WERI-Rb-1 (cell line): ENCODE measurements at regions not wholly inside any gene's neighbourhood (a gene's known extent, or its start where the extent isn't known, plus 50 kb on each side); places are given as distances from the start of the nearest gene placed in this dataset.

ENCODE experiments used
- DNase-seq: peaks from one replicate; pipeline ENCODE4 v3.0.0-alpha.2; 2020
- H3K27ac ChIP-seq: fragments of 250-450 bp; sonication (Bioruptor Pico); 2 replicates; pipeline ENCODE4 v1.5.1; 2020; ENCODE audit warnings: mild to moderate bottlenecking, moderate library complexity
- H3K27me3 ChIP-seq: fragments of 250-450 bp; sonication (Bioruptor Pico); 2 replicates; pipeline ENCODE4 v1.5.1; 2021; ENCODE audit warnings: mild to moderate bottlenecking, low read depth, moderate library complexity; ENCODE audit not compliant: insufficient read depth, severe bottlenecking
- H3K36me3 ChIP-seq: fragments of 250-450 bp; sonication (Bioruptor Pico); 2 replicates; pipeline ENCODE4 v1.5.1; 2020; ENCODE audit warnings: mild to moderate bottlenecking, moderate library complexity
- H3K4me3 ChIP-seq: 2 replicates; pipeline ENCODE4 v1.5.1; 2011; ENCODE audit warnings: low read depth, mild to moderate bottlenecking, control low read depth, low read length
- H3K9me3 ChIP-seq: fragments of 250-450 bp; sonication (Bioruptor Pico); 2 replicates; pipeline ENCODE4 v1.5.1; 2021; ENCODE audit warnings: mild to moderate bottlenecking, moderate library complexity; ENCODE audit not compliant: severe bottlenecking
- TF ChIP-seq, protein P1 (sequence below): IDR thresholded peaks from 2 replicates; pipeline ENCODE4 v1.5.1; 2011; ENCODE audit warnings: low read depth, mild to moderate bottlenecking, control low read depth, inconsistent platforms, low read length

DNA sequence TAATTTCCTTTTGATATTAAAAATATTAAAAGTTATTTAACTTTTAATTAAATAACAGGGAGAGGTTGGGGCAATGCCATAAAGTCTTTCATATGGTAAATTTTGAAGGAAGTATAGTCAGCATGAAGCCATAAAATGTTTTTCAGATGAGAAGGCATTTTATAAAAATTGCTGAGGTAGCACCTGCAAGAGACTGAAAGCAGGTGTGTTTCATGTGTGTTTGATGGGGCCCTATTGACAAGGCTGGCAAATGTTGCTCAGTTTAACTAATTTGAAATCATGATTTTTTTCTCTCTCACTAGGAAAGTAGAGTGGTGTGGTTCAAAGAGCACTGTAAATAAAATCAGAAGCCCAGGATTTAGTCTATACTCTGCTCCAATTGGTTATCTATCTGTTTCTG, 805.8 kb upstream of the C9orf72 start:
- no peak for DNase-seq
- no peak overlapping the region for H3K4me3 ChIP-seq
- no peaks in the 10 kb centered on the region for H3K9me3 ChIP-seq
- TF ChIP-seq, protein P1, sequence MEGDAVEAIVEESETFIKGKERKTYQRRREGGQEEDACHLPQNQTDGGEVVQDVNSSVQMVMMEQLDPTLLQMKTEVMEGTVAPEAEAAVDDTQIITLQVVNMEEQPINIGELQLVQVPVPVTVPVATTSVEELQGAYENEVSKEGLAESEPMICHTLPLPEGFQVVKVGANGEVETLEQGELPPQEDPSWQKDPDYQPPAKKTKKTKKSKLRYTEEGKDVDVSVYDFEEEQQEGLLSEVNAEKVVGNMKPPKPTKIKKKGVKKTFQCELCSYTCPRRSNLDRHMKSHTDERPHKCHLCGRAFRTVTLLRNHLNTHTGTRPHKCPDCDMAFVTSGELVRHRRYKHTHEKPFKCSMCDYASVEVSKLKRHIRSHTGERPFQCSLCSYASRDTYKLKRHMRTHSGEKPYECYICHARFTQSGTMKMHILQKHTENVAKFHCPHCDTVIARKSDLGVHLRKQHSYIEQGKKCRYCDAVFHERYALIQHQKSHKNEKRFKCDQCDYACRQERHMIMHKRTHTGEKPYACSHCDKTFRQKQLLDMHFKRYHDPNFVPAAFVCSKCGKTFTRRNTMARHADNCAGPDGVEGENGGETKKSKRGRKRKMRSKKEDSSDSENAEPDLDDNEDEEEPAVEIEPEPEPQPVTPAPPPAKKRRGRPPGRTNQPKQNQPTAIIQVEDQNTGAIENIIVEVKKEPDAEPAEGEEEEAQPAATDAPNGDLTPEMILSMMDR: no peak
- no peak overlapping the region for H3K27ac ChIP-seq
- H3K27me3 ChIP-seq: no peaks in the 10 kb centered on the region
- H3K36me3 ChIP-seq: no peaks in the 10 kb centered on the region

DNA sequence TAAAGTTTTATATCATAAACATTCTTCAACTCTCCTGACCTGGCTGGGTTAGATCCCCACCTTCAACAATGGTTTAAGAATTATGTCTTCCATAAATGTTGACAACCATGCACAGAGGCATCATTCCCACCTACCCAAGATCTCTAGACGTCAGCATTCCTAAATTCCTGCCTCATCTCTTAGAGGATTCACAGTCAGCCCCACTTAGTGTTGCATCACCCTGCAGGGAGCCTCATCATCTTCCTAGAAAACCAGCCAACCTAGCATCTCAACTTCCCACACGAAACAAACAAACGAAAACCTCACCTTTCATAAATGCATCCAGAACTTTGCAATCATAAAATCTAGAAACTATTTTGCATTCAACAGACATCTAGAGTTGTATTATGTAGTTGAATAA, 816.1 kb upstream of the C9orf72 start:
- H3K27ac ChIP-seq: no peak overlapping the region
- TF ChIP-seq, protein P1: no peak
- no peak for DNase-seq

DNA sequence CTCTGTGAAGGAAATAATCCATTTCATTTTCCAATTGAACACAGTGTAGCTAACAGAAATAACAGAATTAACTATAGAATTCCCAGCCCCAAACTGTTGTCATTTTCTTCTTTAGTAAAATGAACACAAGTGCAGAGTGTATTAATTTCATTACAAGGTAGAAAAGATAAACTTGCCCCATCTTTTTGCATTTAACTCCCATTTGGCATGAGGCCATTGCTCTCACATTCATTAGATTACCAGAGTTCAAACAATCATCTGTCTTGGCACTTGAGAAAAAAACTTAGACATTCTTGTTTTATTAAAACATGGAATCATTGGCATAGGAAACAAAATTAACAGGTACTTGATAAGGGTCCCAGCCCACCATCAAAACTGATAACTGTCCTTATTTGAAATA, 821.5 kb upstream of the C9orf72 start:
- Histone ChIP-seq H3K27me3 (no peaks in the 10 kb centered on the region), H3K36me3 (no peaks in the 10 kb centered on the region), H3K4me3 (no peak overlapping the region), H3K9me3 (no peaks in the 10 kb centered on the region), H3K27ac (no peak overlapping the region)
- no peak for DNase-seq
- TF ChIP-seq, protein P1: no peak

More for the DNA sequence above, 816.1 kb upstream of the C9orf72 start:
- Histone ChIP-seq H3K36me3 (no peaks in the 10 kb centered on the region), H3K9me3 (no peaks in the 10 kb centered on the region), H3K4me3 (no peak overlapping the region), H3K27me3 (no peaks in the 10 kb centered on the region)

DNA sequence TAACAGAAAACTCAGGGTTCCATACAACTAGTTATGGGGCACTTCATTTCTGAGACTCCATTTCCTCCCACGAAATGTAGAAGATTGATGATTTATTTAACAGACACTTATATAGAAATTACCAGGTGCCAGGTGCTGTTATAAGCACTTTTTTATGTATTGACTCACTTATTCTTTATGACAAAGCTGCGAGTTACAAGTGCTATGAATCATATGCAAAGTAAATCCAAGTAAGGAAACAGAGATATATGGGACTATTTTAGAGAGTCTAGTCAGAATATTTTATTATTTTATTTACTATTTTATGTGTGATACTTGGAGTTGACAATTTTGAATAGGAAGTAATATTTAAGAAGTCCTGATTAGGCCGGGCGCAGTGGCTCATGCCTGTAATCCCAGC, 822.8 kb upstream of the C9orf72 start:
- Histone ChIP-seq H3K27me3 (no peaks in the 10 kb centered on the region), H3K9me3 (no peaks in the 10 kb centered on the region), H3K27ac (no peak overlapping the region), H3K36me3 (no peaks in the 10 kb centered on the region), H3K4me3 (no peak overlapping the region)
- DNase-seq: no peak
- TF ChIP-seq, protein P1: no peak

DNA sequence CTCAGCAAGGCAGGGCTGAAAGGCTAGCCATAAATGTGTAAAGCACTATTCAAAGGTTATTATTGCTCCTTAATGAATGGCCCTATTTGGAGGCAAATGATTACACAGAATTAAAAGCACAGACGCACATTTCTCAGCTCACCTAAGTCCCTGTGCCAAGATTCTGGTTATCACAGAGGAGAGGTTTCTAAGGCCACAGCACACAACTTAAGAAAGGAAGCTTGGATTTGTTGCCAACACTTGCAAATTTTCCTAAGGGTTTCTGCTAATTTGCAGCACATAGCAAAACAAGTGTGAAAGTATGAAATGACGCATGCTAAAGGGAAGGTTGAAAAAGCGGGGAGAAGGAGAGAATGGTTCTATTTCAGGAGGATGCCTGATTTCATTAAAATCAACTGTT, 834.1 kb upstream of the C9orf72 start:
- H3K9me3 ChIP-seq: no peaks in the 10 kb centered on the region
- TF ChIP-seq, protein P1: no peak
- H3K27me3 ChIP-seq: no peaks in the 10 kb centered on the region
- no peak overlapping the region for H3K4me3 ChIP-seq
- DNase-seq: no peak
- H3K27ac ChIP-seq: no peak overlapping the region
- H3K36me3 ChIP-seq: no peaks in the 10 kb centered on the region

DNA sequence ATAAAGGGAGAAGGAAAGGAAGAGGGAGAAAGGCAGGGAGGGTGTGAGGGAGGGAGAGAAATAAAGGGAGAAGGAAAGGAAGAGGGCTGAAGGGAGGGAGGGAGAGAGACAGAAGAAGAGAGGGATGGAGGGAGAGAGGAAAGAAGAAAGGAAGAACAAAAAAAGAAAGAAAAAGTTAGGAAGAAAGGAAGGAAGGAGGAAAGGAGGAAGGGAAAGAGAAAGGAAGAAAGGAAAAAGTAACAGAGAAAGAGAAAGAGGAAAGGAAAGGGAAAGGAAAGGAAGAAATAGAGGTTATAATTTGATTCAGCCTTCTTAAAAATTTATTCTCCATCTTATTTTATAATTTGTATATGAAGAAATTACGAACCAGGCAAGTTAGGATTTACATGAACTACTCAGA, 836.6 kb upstream of the C9orf72 start:
- no peak for DNase-seq
- TF ChIP-seq, protein P1: no peak

More for the DNA sequence above, 836.6 kb upstream of the C9orf72 start:
- H3K27me3 ChIP-seq: no peaks in the 10 kb centered on the region
- no peak overlapping the region for H3K4me3 ChIP-seq
- no peak overlapping the region for H3K27ac ChIP-seq
- H3K9me3 ChIP-seq: no peaks in the 10 kb centered on the region
- no peaks in the 10 kb centered on the region for H3K36me3 ChIP-seq
